ENCODE measurements at regions not wholly inside any gene's neighbourhood (a gene's known extent, or its start where the extent isn't known, plus 50 kb on each side); places are given as distances from the start of the nearest gene placed in this dataset.

DNA sequence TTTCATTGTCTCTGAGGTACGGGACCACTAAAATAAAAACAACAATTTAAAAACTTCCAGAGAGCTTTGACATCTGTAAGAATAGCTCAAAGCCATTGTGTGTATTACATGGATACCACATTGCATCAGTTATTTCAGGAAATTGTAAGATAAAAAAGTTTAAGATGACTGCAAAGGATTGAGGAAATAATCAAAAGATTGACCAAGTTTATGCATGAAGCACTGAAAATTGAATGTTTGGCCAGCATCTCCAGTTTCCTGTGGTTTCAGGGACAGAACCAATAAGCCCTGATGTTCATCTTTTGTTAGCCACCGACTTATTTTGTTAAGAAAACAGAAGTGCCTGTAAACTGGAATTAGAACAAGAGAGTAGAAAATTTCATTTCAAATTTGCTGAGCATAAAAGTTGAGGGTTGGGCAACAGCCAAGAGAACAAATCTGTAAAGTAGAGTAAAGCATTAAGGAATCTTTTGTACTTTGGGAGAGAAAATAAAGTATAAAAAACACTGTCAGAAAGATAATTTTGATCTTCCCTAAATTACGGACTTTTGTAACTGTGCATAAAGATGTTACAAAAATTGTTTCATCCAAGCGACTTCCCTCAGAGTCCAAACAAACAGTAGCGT is 211.5 kb upstream of the P2RY1 start:
- H3K27me3 ChIP-seq (ENCODE audit: control insufficient read depth, insufficient read depth, low read length) = no peaks in the 10 kb centered on the region
- H3K9me3 ChIP-seq (replicated peaks; ENCODE audit: low read length) = no peaks in the 10 kb centered on the region
- no peaks in the 10 kb centered on the region for H3K4me1 ChIP-seq (ENCODE audit: control insufficient read depth, insufficient read depth, low read length)
- no peaks in the 10 kb centered on the region for H3K36me3 ChIP-seq (ENCODE audit: insufficient read depth, low read length)
- no peak overlapping the region for H3K4me3 ChIP-seq (ENCODE audit: low read length)
- no peak overlapping the region for H3K9ac ChIP-seq (ENCODE audit: low read depth, low read length)
- H3K4me2 ChIP-seq (ENCODE audit: low read length) = no peak overlapping the region

DNA sequence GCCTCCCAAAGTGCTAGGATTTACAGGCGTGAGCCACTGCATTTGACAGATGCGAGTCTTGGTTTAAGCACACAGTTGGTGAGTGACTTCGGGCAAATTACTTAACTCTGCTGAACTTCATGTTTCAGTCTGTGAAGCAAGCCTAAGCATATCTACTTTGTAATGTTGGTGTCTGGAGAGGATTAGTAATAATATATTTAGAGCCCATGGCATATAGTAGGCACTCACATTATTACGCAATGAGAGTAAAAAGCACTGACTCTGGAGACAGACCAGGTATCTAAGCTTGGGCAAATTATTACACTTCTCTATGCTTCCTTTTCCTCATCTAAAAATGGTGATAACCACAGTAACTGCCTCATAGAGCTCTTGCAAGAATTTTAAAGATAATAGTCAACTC is 208.7 kb upstream of the P2RY1 start:
- Histone ChIP-seq H3K9me3 (replicated peaks; ENCODE audit: low read length) (no peaks in the 10 kb centered on the region), H3K4me2 (ENCODE audit: low read length) (no peak overlapping the region), H3K9ac (ENCODE audit: low read depth, low read length) (no peak overlapping the region), H3K4me1 (ENCODE audit: control insufficient read depth, insufficient read depth, low read length) (no peaks in the 10 kb centered on the region), H3K27me3 (ENCODE audit: control insufficient read depth, insufficient read depth, low read length) (no peaks in the 10 kb centered on the region), H3K36me3 (ENCODE audit: insufficient read depth, low read length) (no peaks in the 10 kb centered on the region), H3K4me3 (ENCODE audit: low read length) (no peak overlapping the region)

DNA sequence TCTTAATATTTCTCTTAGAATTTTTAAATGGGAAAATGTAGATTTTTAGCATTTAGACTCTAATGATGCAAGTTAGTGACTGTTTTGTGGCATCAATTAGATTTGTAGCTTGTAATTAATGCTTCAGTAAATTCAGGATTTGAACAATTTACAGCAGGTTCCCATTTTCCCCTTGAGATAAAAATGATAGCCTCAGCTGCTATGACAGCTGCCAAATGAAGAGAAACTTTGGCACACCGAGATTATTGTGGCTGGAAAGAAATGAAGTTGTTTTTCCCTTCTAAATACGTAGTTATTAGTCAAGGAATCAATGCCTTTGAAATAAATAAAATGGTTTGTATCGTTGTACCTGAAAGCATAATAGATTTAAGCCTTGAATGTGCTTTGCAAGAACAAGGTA is 206.4 kb upstream of the P2RY1 start:
- Histone ChIP-seq H3K27me3 (ENCODE audit: control insufficient read depth, insufficient read depth, low read length) (no peaks in the 10 kb centered on the region), H3K4me3 (ENCODE audit: low read length) (no peak overlapping the region), H3K9me3 (replicated peaks; ENCODE audit: low read length) (no peaks in the 10 kb centered on the region), H3K4me2 (ENCODE audit: low read length) (no peak overlapping the region), H3K4me1 (ENCODE audit: control insufficient read depth, insufficient read depth, low read length) (no peaks in the 10 kb centered on the region), H3K9ac (ENCODE audit: low read depth, low read length) (no peak overlapping the region), H3K36me3 (ENCODE audit: insufficient read depth, low read length) (no peaks in the 10 kb centered on the region)

DNA sequence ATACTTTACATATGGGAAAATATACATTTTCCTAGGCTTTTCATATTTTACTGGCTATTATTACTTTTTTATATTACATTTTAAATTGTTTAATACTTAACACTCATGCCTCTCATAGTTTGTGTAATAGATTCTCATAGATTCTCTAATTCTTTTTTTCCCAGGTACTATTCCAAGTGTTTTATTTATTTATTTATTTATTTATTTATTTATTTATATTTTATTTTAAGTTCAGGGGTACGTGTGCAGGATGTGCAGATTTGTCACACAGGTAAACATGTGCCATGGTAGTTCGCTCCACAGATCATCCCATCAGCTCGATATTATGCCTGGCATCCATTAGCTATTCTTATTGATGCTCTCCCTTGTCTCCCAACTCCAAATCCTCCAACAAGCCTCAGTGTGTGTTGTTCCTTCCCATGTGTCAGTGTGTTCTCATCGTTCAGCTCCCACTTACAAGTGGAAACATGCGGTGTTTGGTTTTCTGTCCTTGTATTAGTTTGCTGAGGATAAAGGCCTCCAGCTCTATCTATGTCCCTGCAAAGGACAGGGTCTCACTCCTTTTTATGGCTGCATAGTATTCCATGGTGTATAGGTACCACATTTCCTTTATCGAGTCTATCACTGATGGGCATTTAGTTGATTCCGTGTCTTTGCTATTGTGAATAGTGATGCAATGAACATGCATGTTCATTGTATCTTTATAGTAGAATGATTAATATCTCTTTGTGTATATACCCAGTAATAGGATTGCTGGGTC is 205.4 kb upstream of the P2RY1 start:
- Histone ChIP-seq H3K4me3 (ENCODE audit: low read length) (no peak overlapping the region), H3K9ac (ENCODE audit: low read depth, low read length) (no peak overlapping the region), H3K27me3 (ENCODE audit: control insufficient read depth, insufficient read depth, low read length) (no peaks in the 10 kb centered on the region), H3K36me3 (ENCODE audit: insufficient read depth, low read length) (no peaks in the 10 kb centered on the region), H3K4me2 (ENCODE audit: low read length) (no peak overlapping the region), H3K9me3 (replicated peaks; ENCODE audit: low read length) (no peaks in the 10 kb centered on the region), H3K4me1 (ENCODE audit: control insufficient read depth, insufficient read depth, low read length) (no peaks in the 10 kb centered on the region)

DNA sequence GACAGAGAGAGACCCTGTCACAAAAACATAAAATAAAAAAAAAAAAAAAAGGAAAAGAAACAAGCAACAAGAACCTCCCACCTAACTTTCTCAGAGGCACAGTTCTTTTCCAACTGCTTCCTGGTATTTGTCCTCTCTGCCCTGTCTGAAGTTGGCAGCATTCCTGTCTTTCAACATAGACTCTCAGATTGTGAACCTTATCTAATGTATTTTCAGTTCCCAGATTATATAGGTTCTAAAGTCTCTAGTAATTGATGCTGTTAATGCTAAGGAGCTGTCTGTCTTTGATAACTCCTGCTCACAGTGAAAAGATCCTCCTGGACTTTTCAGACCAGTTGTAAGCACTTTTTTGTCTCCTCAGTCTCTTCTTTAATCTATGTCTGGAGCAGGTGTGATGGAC is 199.5 kb upstream of the P2RY1 start:
- H3K36me3 ChIP-seq (ENCODE audit: insufficient read depth, low read length) = no peaks in the 10 kb centered on the region
- H3K27me3 ChIP-seq (ENCODE audit: control insufficient read depth, insufficient read depth, low read length) = no peaks in the 10 kb centered on the region
- no peak overlapping the region for H3K4me2 ChIP-seq (ENCODE audit: low read length)

DNA sequence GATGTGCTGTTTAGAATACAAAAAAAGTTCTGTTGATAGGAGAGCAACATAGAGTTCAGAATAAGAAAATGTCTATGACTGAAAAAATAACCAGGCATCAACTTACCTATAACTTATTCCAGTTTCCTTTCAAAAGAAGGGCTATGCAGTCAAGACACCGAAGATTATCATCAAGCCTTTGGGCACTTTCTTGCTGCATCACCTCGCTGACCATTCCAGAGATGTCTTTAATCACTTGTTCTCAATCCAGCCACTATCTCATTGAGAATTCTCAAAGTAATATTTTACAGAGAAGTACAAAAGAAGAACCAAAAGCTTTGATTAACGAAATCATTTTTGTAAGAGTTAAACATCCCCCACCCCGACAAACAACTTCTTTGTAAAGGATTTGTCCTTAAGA is 198.3 kb upstream of the P2RY1 start:
- Histone ChIP-seq H3K27me3 (ENCODE audit: control insufficient read depth, insufficient read depth, low read length) (no peaks in the 10 kb centered on the region), H3K4me2 (ENCODE audit: low read length) (no peak overlapping the region), H3K4me3 (ENCODE audit: low read length) (no peak overlapping the region), H3K9me3 (replicated peaks; ENCODE audit: low read length) (no peaks in the 10 kb centered on the region), H3K4me1 (ENCODE audit: control insufficient read depth, insufficient read depth, low read length) (no peaks in the 10 kb centered on the region), H3K36me3 (ENCODE audit: insufficient read depth, low read length) (no peaks in the 10 kb centered on the region), H3K9ac (ENCODE audit: low read depth, low read length) (no peak overlapping the region)

More for the DNA sequence above, 199.5 kb upstream of the P2RY1 start:
- Histone ChIP-seq H3K9me3 (replicated peaks; ENCODE audit: low read length) (no peaks in the 10 kb centered on the region), H3K4me1 (ENCODE audit: control insufficient read depth, insufficient read depth, low read length) (no peaks in the 10 kb centered on the region), H3K9ac (ENCODE audit: low read depth, low read length) (no peak overlapping the region), H3K4me3 (ENCODE audit: low read length) (no peak overlapping the region)

DNA sequence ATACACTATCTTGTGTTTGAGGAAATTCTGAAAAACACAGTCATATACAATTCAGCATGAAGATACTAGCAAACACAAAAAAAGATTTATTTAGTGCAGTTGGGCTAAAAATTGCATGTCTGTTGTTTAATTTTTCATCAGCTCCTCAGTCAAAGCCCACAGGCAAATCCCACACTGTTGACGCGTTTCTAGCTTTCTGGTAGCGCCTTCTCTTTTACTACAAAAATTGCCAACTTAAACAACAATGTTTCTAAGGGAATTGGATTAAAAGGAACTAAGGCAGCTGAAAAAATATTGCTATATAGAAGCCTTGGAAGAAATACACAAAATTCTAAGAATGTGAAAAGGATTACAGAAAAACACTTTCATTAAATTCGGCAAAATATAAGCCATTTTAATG is 196.7 kb upstream of the P2RY1 start:
- Histone ChIP-seq H3K36me3 (ENCODE audit: insufficient read depth, low read length) (no peaks in the 10 kb centered on the region), H3K9ac (ENCODE audit: low read depth, low read length) (no peak overlapping the region), H3K4me3 (ENCODE audit: low read length) (no peak overlapping the region), H3K4me2 (ENCODE audit: low read length) (no peak overlapping the region), H3K9me3 (replicated peaks; ENCODE audit: low read length) (no peaks in the 10 kb centered on the region), H3K4me1 (ENCODE audit: control insufficient read depth, insufficient read depth, low read length) (no peaks in the 10 kb centered on the region), H3K27me3 (ENCODE audit: control insufficient read depth, insufficient read depth, low read length) (no peaks in the 10 kb centered on the region)

DNA sequence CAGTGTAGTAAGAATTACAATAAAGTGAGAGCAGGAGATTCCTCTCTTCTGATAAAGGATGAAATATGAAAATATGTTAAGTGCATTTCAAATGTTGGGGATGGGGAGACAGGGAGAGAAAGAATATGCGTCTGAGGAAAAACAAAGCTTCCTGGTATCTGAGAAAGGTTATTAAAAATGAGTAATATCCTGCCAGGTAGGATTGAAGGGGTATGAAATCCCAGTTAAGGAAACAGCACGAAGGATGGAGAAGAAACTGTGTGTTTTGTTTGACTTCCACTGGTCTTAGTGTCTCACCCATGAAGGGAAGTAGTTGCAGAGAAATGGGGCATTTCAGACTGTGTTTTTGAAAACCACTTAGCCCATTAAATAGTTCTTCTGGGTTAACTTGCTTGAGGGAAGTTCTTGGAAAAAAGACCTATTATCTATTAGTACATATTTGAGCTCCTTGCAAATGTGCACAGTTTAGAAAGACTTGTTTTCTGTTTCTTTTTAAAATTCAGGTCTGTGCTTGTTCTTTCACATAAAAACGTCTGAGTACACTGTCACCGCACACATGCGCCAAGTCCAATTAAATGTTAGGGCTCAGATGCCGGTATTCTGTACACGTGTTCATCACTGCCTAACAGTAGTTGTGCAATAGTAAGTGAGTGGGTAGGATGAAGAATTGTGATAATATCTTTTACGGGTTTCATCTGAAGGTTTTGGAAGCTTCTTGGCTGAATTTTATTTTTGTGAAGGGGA is 196.1 kb upstream of the P2RY1 start:
- Histone ChIP-seq H3K9me3 (replicated peaks; ENCODE audit: low read length) (no peaks in the 10 kb centered on the region), H3K4me2 (ENCODE audit: low read length) (peak overlapping the region; percentile 6), H3K36me3 (ENCODE audit: insufficient read depth, low read length) (no peaks in the 10 kb centered on the region), H3K27me3 (ENCODE audit: control insufficient read depth, insufficient read depth, low read length) (no peaks in the 10 kb centered on the region), H3K4me3 (ENCODE audit: low read length) (no peak overlapping the region), H3K9ac (ENCODE audit: low read depth, low read length) (no peak overlapping the region), H3K4me1 (ENCODE audit: control insufficient read depth, insufficient read depth, low read length) (no peaks in the 10 kb centered on the region)

DNA sequence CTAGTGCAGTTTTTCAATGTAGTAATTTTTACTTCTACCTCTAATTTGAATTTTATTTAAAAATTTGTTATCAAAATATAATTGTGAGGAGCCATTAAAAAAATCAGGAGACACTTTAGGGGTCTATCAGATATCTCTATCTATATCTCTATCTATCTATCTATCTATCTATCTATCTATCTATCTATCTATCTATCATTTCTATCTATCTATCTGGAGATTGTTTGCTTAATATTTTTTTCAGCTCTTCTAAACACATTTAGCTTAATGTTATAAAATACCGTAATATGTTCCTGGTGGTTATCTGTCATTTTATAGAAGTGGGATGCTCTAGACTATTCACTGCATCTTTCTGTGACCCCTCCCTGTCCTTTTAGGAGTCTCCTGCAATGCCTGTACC is 193.7 kb upstream of the P2RY1 start:
- Histone ChIP-seq H3K36me3 (ENCODE audit: insufficient read depth, low read length) (no peaks in the 10 kb centered on the region), H3K9me3 (replicated peaks; ENCODE audit: low read length) (no peaks in the 10 kb centered on the region), H3K9ac (ENCODE audit: low read depth, low read length) (no peak overlapping the region), H3K27me3 (ENCODE audit: control insufficient read depth, insufficient read depth, low read length) (no peaks in the 10 kb centered on the region), H3K4me1 (ENCODE audit: control insufficient read depth, insufficient read depth, low read length) (no peaks in the 10 kb centered on the region), H3K4me2 (ENCODE audit: low read length) (no peak overlapping the region), H3K4me3 (ENCODE audit: low read length) (no peak overlapping the region)

DNA sequence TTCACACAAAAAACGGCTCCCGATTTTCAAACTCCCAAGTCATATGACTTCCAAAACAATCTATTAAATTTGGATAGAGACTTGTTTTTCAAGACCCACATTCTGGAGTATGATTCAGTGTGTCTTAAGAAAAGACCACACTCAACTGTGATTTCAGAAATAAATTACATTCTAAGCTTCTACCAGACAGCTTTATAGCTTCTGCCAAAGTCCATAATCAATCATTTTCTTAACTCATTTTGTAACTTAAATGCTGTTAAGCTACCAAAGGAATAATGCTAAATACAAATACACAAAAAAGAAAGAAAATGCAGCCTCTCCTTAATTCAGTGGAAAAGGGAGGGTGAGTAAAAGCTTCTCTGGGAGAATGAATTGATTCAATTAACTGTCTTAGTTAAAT is 192.3 kb upstream of the P2RY1 start:
- H3K9me3 ChIP-seq (replicated peaks; ENCODE audit: low read length) = no peaks in the 10 kb centered on the region
- H3K36me3 ChIP-seq (ENCODE audit: insufficient read depth, low read length) = no peaks in the 10 kb centered on the region
- H3K4me1 ChIP-seq (ENCODE audit: control insufficient read depth, insufficient read depth, low read length) = no peaks in the 10 kb centered on the region
- H3K4me2 ChIP-seq (ENCODE audit: low read length) = no peak overlapping the region
- H3K4me3 ChIP-seq (ENCODE audit: low read length) = no peak overlapping the region
- no peak overlapping the region for H3K9ac ChIP-seq (ENCODE audit: low read depth, low read length)
- H3K27me3 ChIP-seq (ENCODE audit: control insufficient read depth, insufficient read depth, low read length) = no peaks in the 10 kb centered on the region

DNA sequence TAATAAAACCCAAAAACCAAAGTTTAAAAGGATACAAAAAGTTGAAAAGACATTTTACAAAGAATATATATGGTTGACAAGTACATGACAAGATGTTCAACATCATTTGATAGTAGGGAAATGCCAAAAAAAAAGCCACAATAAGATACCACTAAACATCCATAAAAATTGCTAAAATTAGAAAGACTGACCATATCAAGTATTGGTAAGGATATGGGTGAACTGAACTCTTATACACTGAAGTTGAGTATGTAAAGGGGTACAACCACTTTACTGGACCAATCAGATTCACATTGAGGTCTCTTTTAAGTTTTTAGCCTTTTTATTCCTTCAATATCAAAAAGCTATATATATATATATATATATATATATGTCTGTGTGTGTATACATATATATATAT is 190.5 kb upstream of the P2RY1 start:
- H3K9ac ChIP-seq (ENCODE audit: low read depth, low read length) = no peak overlapping the region
- H3K4me1 ChIP-seq (ENCODE audit: control insufficient read depth, insufficient read depth, low read length) = no peaks in the 10 kb centered on the region
- no peak overlapping the region for H3K4me2 ChIP-seq (ENCODE audit: low read length)
- no peak overlapping the region for H3K4me3 ChIP-seq (ENCODE audit: low read length)
- no peaks in the 10 kb centered on the region for H3K9me3 ChIP-seq (replicated peaks; ENCODE audit: low read length)
- no peaks in the 10 kb centered on the region for H3K27me3 ChIP-seq (ENCODE audit: control insufficient read depth, insufficient read depth, low read length)
- no peaks in the 10 kb centered on the region for H3K36me3 ChIP-seq (ENCODE audit: insufficient read depth, low read length)

Data from skeletal muscle satellite cell (primary cell).